SH-SY5Y (cell line): ENCODE measurements at regions not wholly inside any gene's neighbourhood (a gene's known extent, or its start where the extent isn't known, plus 50 kb on each side); places are given as distances from the start of the nearest gene placed in this dataset.

Experiments used
- GATA2 ChIP-seq: IDR thresholded peaks from 2 replicates; pipeline ENCODE4 v1.6.1; 2011; ENCODE audit warnings: mild to moderate bottlenecking, low read depth, low read length
- GATA3 ChIP-seq: IDR thresholded peaks from 2 replicates; pipeline ENCODE4 v1.6.1; 2011; ENCODE audit warnings: low read depth, mild to moderate bottlenecking, low read length, moderate library complexity

DNA sequence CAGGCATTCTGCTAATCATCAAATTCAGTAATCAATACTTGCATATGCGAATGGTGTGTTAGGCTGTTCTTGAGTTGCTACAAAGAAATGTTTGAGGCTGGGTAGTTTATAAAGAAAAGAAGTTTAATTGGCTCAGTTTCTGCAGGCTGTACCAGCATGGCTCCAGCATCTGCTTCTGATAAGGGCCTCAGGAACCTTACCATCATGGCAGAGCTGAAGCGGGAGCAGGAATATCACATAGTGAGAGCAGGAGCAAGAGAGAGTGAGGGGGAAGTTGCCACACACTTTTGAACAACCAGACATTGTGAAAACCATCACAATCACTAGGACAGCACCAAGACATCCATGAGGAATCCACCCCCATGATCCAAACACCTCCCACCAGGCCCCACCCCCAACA, 344.7 kb upstream of the FAM241A start:
- TF ChIP-seq GATA2 (no peak), GATA3 (no peak)
